Activated T-helper 2 cell treated with anti-CD3 and anti-CD28 coated beads, Interferon-gamma antibody, Interleukin-2, Interleukin-4, amounts not matched to agents 10 μg/mL and 5 μg/mL and 100 μg/mL, durations not matched to agents 14 hours and 24 hours and 36 hours (primary cell): ENCODE measurements at regions not wholly inside any gene's neighbourhood (a gene's known extent, or its start where the extent isn't known, plus 50 kb on each side); places are given as distances from the start of the nearest gene placed in this dataset.

ENCODE experiments used
- DNase-seq: peaks from one replicate; pipeline ENCODE4 v3.0.0; 2021; ENCODE audit warnings: low spot score
- H3K27ac Mint-ChIP-seq: one replicate; pipeline ENCODE4 v1.8.0; 2021; ENCODE audit warnings: mixed read lengths
- H3K27me3 Mint-ChIP-seq: one replicate; pipeline ENCODE4 v1.8.0; 2021; ENCODE audit warnings: low read depth, mixed read lengths
- H3K36me3 Mint-ChIP-seq: one replicate; pipeline ENCODE4 v1.8.0; 2021; ENCODE audit warnings: low read depth, mixed read lengths
- H3K4me1 Mint-ChIP-seq: one replicate; pipeline ENCODE4 v1.8.0; 2021; ENCODE audit warnings: low read depth, mixed read lengths
- H3K4me3 Mint-ChIP-seq: one replicate; pipeline ENCODE4 v1.8.0; 2021; ENCODE audit warnings: low read depth, mild to moderate bottlenecking, moderate library complexity, mixed read lengths
- H3K9me3 Mint-ChIP-seq: one replicate; pipeline ENCODE4 v1.8.0; 2021; ENCODE audit warnings: mixed read lengths
- intact Hi-C: fragments of 100-400 bp; cut with micrococcal nuclease; formaldehyde crosslinking; loops from one replicate; pipeline ENCODE4 v1.15.1; 2023

DNA sequence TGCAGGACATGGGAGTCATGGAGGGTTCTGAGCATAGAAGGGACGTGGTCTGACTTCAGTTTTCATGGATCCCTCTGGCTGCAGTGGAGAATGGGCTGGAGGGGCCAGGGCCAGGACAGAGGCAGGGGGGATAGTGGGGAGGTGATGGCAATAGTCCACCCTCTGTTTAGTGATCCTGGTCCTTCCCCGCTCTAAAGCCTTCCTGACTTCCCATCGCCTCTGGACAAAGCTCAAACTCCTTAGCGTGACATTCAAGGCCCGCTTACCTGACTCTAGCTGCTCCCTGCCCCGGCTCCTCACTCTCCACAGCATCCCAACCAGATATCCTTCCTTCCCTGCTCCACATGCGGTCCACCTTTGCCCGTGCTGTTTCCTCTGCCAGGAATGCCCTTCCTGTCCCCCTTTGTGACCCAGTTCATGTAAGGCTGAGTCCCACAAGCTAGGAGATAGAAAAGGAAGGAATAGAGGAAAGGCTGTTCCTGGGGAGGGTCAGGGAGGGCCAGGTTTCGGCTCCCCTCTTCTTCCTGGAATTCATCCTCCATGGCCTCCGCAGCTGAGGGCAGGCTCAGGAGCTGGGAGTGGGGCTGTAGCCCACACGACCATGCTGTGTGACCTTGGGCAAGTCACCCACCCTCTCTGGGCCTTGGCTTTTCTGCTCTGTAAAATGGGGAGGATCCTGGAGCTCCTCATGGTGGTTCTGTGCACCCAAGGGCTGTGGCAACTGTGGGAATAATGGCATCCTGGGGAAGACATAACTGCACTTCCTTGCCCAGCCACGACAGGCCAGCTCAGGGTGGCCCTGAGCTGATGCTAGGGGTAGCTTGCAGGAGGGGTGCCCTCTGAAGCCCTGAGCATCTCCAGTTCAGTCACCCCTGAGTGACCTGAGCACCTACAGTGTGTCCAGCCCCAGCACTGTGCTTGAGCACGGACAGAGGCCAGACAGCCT lies 116.1 kb downstream of the CEBPB start:
- no peaks in the 10 kb centered on the region for H3K27me3 Mint-ChIP-seq
- H3K36me3 Mint-ChIP-seq: no peaks in the 10 kb centered on the region
- H3K9me3 Mint-ChIP-seq: no peaks in the 10 kb centered on the region
- H3K4me3 Mint-ChIP-seq: no peak overlapping the region
- H3K27ac Mint-ChIP-seq: no peak overlapping the region
- H3K4me1 Mint-ChIP-seq: peaks cover 2% of the 10 kb centered on the region
- intact Hi-C loops: no loop called here
- DNase-seq: no peak

DNA sequence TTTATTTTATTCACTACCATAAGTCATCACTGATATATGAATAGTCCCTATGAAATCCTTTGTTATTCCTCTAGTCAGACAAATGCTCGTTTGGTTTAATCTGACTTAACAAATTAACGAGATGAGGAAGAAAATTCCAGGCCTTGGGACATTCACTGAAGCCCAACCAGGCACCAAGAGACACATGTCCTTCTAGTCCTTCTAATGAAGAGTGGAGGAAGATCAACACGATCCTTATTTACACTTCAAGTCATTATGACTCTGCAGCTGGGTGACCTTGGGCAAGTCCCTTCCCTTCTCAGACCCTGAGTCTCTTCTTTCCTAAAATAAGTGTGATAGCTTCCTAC lies 117.5 kb downstream of the CEBPB start:
- no peak for DNase-seq
- no peak overlapping the region for H3K4me3 Mint-ChIP-seq
- H3K27me3 Mint-ChIP-seq: no peaks in the 10 kb centered on the region
- no peaks in the 10 kb centered on the region for H3K4me1 Mint-ChIP-seq
- no peaks in the 10 kb centered on the region for H3K36me3 Mint-ChIP-seq
- H3K27ac Mint-ChIP-seq: no peak overlapping the region
- intact Hi-C loops: no loop called here
- no peaks in the 10 kb centered on the region for H3K9me3 Mint-ChIP-seq

- intact Hi-C loops: no loop called here
- Mint-ChIP-seq H3K9me3 (no peaks in the 10 kb centered on the region), H3K36me3 (no peaks in the 10 kb centered on the region), H3K4me3 (no peak overlapping the region), H3K27me3 (peaks cover 4% of the 10 kb centered on the region), H3K27ac (no peak overlapping the region), H3K4me1 (no peaks in the 10 kb centered on the region)
- no peak for DNase-seq
Observed at GRCh38 chr20:50308513-50309279, 118.1 kb downstream of the CEBPB start.

DNA sequence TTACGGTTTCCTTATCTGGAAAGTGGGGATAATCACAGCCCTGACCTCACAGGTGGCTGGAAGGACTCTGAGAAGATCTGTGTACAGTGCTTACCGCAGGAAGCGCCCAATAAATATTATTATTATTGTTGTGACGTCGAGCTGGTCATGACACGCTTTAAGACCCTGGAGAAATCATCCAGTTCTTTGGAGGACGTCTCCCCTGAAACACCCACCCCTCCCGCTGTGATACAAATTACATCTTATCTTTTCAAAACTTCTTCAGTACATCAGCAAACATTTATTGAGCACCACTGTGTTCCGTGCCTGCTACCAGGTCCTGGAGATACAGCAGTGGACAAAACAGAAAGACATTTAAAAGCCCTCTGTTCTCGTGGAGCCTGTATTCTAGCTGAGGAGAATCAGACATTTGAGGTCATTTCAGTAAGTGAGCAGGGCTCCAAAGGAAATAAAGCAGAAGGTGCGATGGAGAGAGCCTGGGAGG lies 118.7 kb downstream of the CEBPB start:
- intact Hi-C loops: no loop called here
- Mint-ChIP-seq H3K9me3 (no peaks in the 10 kb centered on the region), H3K4me3 (no peak overlapping the region), H3K36me3 (no peaks in the 10 kb centered on the region), H3K27me3 (peaks cover 9% of the 10 kb centered on the region), H3K27ac (no peak overlapping the region), H3K4me1 (no peaks in the 10 kb centered on the region)
- no peak for DNase-seq

DNA sequence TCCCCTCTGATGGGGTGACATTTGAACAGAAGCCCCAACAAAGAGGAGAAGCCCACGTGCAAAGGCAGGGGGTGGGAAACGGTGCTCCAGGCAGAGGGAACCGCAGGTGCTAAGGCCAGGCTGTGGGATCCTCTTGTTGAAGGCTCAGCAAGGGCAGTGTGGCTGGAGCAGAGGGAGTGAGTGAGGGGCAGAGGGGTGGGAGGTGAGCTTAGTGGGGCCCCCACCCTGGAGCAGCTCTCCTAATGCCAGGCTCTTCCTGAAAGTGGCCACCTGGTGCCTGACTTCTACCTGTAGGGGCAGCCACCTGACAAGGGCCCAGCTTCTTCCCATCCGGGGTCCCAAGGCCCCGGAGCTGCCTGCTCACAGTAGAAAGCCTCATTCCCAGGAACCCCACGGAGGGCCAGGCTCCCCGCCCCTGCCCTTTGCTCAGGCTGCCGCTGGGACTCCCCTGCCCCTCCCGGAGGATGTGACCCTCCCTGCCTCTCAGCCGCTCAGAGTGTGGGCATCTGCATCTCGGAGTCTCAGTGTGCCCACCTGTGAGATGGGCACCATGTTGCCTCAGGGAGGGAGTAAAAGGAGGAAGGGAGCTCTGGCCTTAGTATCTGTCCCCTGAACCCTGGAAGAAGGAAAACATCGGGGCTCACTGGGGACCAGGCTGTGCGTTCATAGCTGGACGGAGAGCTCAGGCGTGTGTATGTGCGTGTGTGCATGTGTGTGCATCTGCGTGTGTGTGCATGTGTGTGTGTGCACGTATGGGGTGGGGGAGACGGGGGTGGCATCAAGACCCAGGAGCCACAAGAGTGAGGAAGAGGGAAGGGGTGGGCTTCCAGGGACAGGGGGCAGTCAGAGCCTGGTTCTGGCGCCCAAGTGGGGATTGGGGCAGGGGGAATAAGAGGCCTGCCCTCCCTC lies 119.4 kb downstream of the CEBPB start:
- no peak for DNase-seq
- Mint-ChIP-seq H3K4me3 (no peak overlapping the region), H3K4me1 (no peaks in the 10 kb centered on the region), H3K36me3 (no peaks in the 10 kb centered on the region), H3K27ac (no peak overlapping the region), H3K9me3 (no peaks in the 10 kb centered on the region), H3K27me3 (peaks cover 13% of the 10 kb centered on the region)
- intact Hi-C loops: no loop called here

DNA sequence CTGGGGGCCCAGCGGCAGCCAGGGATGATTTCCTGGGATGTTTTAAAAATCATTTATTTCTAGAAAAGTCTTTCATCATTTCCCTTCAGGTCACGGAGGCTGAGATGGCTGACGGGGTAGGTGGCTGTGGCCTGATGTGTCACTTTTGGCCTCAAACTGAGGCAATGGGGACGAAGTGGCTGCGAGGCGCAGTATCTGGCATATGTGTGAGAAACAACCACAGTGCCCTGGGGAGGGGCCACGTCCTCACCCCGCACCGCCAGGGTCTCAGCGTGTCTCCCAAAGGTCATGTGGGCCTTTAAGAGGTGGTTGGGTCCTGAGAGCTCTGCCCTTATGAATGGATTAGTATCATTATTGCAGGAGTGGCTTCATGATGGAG lies 120.0 kb downstream of the CEBPB start:
- no peak overlapping the region for H3K27ac Mint-ChIP-seq
- no peaks in the 10 kb centered on the region for H3K36me3 Mint-ChIP-seq
- H3K27me3 Mint-ChIP-seq: peaks cover 15% of the 10 kb centered on the region
- H3K9me3 Mint-ChIP-seq: no peaks in the 10 kb centered on the region
- H3K4me1 Mint-ChIP-seq: no peaks in the 10 kb centered on the region
- H3K4me3 Mint-ChIP-seq: no peak overlapping the region
- no peak for DNase-seq
- intact Hi-C loops: no loop called here

GRCh38 chr20:50311308-50312001 lies 120.8 kb downstream of the CEBPB start:
- intact Hi-C loops: no loop called here
- Mint-ChIP-seq H3K4me1 (no peaks in the 10 kb centered on the region), H3K9me3 (no peaks in the 10 kb centered on the region), H3K27me3 (peaks cover 20% of the 10 kb centered on the region), H3K36me3 (no peaks in the 10 kb centered on the region), H3K27ac (no peak overlapping the region), H3K4me3 (no peak overlapping the region)
- DNase-seq: no peak

GRCh38 chr20:50312002-50312681 lies 121.5 kb downstream of the CEBPB start:
- no peak overlapping the region for H3K4me3 Mint-ChIP-seq
- H3K27me3 Mint-ChIP-seq: peaks cover 20% of the 10 kb centered on the region
- no peaks in the 10 kb centered on the region for H3K4me1 Mint-ChIP-seq
- no peak for DNase-seq
- H3K36me3 Mint-ChIP-seq: no peaks in the 10 kb centered on the region
- no peaks in the 10 kb centered on the region for H3K9me3 Mint-ChIP-seq
- intact Hi-C loops: no loop called here
- H3K27ac Mint-ChIP-seq: no peak overlapping the region

DNA sequence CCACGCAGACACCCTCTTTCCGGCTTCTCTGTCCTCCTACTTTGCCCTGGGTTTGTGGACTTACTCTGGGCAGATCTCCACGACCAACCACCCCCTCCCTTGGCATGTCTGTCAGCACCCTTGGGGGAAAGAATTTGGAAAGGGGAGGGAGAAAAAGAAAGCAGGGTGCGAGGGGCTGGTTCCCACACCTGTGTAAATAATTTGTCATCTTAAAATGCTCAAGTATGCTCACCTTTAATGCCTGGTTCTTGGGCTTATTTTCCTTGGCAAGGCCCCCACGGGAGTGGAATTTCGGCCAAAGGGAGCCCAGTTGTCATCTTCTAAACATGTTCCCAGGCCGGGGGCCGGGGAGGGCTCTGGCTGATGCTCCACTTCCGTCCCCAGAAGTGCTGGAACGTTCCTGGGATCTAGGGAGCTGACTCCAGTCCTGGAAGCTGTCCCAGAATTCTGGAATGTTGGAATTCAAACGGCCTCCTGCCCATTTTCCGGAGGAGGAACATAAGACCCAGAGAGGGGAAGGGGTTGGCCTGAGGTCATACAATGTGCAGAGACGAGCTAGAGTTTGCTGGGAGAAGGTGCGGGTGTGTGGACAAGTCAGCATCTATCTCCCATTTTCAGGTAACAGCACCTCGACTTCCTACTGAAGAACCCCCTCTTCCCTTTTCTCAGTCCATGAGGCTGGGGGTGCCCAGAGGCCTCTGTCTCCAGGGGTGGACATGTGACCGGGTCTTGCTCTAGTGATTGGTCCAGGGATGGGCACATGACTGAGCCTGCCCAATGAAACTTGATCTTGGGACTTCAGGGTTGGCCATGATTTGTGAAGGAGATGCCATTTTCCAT lies 122.3 kb downstream of the CEBPB start:
- DNase-seq: no peak
- Mint-ChIP-seq H3K27ac (no peak overlapping the region), H3K4me3 (no peak overlapping the region), H3K4me1 (no peaks in the 10 kb centered on the region), H3K9me3 (no peaks in the 10 kb centered on the region), H3K36me3 (no peaks in the 10 kb centered on the region), H3K27me3 (peaks cover 20% of the 10 kb centered on the region)
- intact Hi-C loops: no loop called here

DNA sequence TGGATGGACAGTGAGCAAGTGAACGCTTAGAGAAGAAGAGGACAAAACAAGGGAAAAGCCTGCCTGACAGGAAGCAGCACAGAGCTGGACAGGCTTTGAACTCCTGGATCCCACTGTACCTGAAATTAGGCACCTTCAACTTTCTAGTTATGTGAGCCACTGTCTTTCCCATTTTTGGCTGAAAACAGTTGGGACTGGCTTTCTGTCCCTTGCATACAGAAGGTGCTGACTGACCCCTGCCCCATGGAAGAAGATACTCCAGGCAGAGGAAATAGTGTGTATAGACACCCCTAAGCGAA lies 122.8 kb downstream of the CEBPB start:
- Mint-ChIP-seq H3K36me3 (no peaks in the 10 kb centered on the region), H3K4me1 (peaks cover 2% of the 10 kb centered on the region), H3K9me3 (no peaks in the 10 kb centered on the region), H3K4me3 (no peak overlapping the region), H3K27ac (no peak overlapping the region), H3K27me3 (peaks cover 20% of the 10 kb centered on the region)
- DNase-seq: no peak
- intact Hi-C loops: no loop called here

GRCh38 chr20:50313827-50314677 lies 123.4 kb downstream of the CEBPB start:
- H3K27me3 Mint-ChIP-seq: peaks cover 20% of the 10 kb centered on the region
- H3K36me3 Mint-ChIP-seq: no peaks in the 10 kb centered on the region
- DNase-seq: no peak

More at GRCh38 chr20:50313827-50314677, 123.4 kb downstream of the CEBPB start:
- intact Hi-C loops: no loop called here
- no peak overlapping the region for H3K27ac Mint-ChIP-seq
- H3K4me1 Mint-ChIP-seq: peaks cover 5% of the 10 kb centered on the region
- H3K9me3 Mint-ChIP-seq: no peaks in the 10 kb centered on the region
- no peak overlapping the region for H3K4me3 Mint-ChIP-seq
